Fibroblast of skin of scalp (primary cell): ENCODE measurements at regions not wholly inside any gene's neighbourhood (a gene's known extent, or its start where the extent isn't known, plus 50 kb on each side); places are given as distances from the start of the nearest gene placed in this dataset.

Source experiments
- DNase-seq: peaks from one replicate; pipeline ENCODE4 v3.0.0-alpha.2; 2013

DNA sequence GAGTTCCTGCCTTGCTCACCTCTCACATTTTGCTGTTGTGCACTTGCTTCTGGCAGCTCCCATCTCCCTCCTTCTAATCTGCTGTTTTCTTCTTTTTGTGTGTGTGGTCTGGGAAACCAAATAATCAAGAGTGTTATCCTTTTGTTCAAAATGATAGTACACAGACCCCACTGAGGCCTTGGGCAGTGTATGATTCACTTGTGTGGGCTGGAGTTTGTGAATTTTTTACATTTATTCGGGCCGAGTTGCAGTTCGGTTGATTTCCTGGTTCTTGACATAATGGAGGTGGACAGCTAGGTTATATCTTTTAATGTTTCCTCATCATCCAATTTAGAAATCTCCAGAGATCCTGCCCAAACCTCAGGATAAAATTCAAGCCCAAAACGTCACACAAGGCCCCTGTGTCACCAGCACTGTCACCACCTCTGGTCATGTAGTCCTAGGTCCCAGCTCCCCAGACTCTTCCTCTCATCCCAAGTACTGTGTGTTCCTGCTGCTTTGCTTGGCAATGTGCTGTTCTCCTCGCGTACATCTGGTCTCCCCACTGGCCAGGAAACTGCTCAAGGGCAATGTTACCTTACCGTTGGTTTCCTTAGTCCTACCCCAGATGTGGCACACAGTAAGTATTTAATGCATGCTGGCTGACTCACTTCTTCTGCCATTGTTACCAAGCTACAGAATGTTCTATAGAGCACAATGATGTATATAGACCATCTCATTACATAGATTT is 55.7 kb upstream of the PHACTR2 start:
- peak; percentile 29 for DNase-seq

GRCh38 chr6:143621159-143621873 is 56.4 kb upstream of the PHACTR2 start:
- DNase-seq = no peak

DNA sequence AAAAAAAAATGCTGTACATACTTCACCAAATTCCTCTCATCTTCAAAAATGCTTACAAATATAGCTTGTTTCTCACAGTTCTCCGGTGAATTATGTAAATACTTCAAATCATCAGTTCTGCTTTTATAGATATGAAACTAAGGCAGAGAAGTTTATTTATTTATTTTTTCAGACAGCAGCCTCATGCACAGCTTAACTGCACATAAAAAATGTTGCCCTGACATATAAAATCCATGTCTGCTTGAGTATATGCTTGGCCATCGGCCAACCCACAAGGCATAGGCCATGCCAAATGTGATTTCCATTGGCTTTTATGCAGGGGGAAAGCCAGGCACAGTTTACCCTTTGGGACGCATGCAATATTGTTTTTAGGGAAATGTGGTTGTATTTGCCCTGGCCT is 57.3 kb upstream of the PHACTR2 start:
- DNase-seq = peak; percentile 70

- no peak for DNase-seq
These were observed 57.9 kb upstream of the PHACTR2 start for GRCh38 chr6:143619824-143620401.

GRCh38 chr6:143616741-143617140 is 61.0 kb upstream of the PHACTR2 start:
- no peak for DNase-seq

- DNase-seq = no peak
These were observed 62.0 kb upstream of the PHACTR2 start for GRCh38 chr6:143615785-143616184.

DNA sequence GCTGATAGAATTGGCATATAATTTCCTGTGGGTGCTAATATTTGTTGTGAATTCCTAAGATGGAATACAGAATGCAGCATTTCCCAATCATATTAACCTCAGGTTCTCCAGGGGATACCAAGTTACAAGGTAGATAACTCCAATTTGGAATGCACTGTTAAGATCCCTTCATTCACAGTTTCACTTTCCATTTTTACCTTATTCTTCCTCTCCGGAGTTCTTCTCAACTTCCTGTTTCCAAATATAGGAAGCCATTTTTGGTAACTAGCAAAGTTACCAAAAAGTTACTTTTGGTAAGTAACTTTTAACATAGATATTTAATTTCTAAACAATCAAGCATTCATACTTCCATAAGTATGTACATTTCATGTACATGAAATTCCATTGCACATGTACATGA is 63.5 kb upstream of the PHACTR2 start:
- no peak for DNase-seq

DNA sequence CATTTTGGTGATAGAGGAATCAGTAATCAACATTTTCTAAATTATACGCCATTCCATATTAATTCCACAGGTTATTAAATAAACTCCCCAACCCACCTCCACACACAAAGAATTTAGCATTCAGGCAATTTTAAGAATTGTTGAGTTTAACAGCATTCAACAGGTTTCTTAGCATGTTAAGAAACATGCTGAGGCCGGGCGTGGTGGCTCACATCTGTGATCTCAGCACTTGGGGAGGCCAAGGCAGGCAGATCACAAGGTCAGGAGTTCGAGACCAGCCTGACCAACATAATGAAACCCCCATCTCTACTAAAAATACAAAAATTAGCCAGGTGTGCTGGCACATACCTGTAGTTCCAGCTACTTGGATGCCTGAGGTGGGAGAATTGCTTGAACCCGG is 64.0 kb upstream of the PHACTR2 start:
- DNase-seq = no peak

- DNase-seq = no peak
These were observed 65.6 kb upstream of the PHACTR2 start for GRCh38 chr6:143612186-143612585.

GRCh38 chr6:143611580-143611979 is 66.2 kb upstream of the PHACTR2 start:
- DNase-seq = no peak

- no peak for DNase-seq
These were observed 67.8 kb upstream of the PHACTR2 start for GRCh38 chr6:143609972-143610371.

DNA sequence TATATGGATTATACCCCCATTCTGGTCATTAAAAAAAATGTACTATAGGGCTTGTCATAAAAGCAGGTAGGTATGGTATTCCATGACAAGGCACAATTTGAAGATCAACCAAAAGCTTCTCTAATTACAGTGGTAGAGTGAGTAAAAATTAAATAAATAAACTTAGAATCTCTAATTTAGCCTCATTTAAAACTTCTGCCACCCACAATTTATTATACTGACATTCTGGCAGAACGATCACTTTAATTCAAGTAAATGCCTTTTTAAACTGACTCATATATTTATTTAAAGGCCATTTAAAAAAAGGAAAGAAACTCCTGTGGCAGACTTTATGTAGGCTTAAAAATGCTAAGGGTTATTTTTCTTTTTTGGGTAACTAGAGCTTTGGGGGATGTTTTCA is 68.3 kb upstream of the PHACTR2 start:
- DNase-seq = no peak

GRCh38 chr6:143608906-143609305 is 68.9 kb upstream of the PHACTR2 start:
- DNase-seq = no peak

DNA sequence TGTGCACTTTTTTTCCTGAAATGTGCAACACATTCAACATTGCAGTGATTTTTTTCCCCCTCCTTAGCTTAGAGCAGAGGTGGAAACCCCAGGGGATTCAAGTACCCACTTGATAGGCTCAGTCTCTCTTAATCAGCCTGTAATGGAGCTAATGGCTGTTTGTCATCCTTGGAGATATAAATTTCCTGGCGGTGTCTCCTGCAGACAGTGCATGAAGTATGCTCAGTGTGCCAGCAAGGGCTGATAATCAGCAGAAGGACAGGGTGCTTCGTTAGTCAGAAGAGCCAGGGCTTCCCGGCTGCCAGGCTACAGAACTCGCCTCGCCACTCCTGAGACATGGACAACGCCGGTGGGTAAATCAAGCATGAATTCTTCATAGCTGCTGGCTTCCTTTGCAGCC is 69.8 kb upstream of the PHACTR2 start:
- no peak for DNase-seq

DNA sequence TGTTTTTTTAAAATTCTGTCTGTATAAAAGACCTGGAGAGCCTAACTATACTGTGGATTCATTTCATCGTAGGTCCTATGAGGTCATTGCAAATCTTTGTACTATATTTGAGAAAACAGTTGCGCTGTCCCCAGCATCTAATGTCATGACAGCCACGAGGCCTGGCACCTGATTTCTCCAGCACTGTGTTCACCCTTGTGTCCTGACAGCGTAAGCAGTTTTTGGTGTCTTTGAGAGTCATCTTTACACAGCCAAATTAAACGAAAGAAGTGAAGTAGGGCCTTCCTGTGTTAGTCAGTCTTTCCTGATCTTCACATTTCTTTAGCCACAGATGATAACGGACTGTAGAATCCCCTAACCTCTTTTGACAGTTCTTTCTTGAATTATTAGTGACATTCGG is 70.6 kb upstream of the PHACTR2 start:
- no peak for DNase-seq

- peak; percentile 10 for DNase-seq
These were observed 71.8 kb upstream of the PHACTR2 start for GRCh38 chr6:143605906-143606521.

DNA sequence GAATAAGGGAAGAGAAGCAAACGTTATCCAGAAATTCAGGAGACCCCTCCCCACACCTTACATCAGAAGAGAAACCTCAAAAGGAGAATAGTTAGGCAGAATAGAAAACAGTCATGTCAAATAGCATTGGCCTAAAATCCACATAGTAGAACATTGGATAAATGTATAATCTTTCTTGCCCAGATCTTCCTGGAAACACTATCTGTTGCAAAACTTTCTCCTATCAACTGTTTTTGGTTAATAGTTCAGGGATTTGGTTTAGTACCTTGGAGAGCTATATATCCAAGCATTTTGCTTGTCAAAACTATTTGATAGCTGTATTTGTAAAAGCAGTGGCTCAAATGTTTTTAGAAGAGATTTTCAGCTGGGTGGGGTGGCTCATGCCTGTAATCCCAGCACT is 74.3 kb upstream of the PHACTR2 start:
- no peak for DNase-seq

DNA sequence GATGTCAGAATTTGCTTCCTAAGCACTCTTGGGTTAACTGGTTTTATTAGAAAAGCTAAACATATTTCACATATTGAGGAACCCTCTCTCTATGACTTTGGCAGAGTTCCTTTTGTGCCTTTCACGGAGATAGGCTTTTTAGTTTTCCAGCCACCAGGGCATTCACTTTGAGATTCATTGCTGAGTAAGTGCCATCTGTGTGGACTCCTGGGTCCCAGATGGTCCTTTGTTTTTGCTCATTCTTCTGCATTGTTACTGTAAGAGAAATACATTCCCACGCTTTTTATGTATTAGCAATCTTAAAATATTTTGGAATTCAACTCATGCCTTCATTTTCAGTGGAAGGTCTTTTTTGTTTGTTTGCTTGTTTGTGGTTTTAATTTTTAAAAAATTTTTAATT is 76.3 kb upstream of the PHACTR2 start:
- no peak for DNase-seq

- DNase-seq = no peak
These were observed 76.9 kb upstream of the PHACTR2 start for GRCh38 chr6:143600821-143601220.

DNA sequence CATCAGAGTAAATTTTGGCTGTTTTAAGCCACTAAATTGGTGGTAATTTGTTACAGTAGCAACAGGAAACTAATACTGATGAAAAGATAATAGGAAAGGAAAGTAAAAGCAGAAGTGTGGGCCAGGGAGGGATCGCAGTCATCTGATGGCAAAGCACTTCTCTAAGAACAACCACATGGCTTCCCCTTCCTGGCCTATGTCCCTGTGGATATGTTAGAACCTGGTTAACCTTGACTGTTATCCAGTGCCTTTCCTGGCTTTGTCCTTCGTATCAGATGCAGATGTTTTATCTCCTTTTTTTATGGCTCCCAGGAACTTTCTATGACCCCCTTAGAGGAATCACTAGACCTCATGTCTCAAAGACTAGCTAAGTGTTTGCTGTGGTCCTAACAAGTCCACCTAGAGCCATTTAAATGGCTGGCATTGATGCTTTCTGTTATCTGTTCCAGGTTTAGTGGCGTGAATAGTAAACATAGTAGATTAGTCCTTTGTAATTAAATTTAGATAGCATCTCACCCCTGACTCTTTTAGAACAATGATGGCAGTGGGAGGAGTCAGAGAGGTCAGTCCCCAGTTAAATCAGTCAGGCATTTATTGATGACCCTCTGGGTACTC is 79.2 kb upstream of the PHACTR2 start:
- DNase-seq = no peak

DNA sequence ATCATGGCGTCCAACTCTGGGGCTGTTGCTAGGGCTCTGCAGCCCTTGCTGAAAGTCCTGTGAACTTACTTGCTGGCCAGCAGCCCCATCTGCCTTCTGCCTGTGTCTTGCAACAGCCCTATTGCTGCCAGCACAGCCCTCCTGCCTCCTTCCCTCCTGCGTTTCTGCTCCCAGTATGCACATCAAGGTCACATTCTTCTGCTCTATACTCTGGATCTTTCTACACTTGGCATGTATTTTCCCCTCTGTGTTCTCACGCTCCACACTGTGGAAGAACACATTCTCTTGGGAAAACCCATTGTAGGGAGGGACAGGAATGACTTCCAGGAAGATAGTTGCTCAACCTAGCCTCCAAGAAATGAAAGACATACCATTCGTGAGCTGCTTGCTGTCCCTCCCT is 80.9 kb upstream of the PHACTR2 start:
- peak; percentile 45 for DNase-seq

DNA sequence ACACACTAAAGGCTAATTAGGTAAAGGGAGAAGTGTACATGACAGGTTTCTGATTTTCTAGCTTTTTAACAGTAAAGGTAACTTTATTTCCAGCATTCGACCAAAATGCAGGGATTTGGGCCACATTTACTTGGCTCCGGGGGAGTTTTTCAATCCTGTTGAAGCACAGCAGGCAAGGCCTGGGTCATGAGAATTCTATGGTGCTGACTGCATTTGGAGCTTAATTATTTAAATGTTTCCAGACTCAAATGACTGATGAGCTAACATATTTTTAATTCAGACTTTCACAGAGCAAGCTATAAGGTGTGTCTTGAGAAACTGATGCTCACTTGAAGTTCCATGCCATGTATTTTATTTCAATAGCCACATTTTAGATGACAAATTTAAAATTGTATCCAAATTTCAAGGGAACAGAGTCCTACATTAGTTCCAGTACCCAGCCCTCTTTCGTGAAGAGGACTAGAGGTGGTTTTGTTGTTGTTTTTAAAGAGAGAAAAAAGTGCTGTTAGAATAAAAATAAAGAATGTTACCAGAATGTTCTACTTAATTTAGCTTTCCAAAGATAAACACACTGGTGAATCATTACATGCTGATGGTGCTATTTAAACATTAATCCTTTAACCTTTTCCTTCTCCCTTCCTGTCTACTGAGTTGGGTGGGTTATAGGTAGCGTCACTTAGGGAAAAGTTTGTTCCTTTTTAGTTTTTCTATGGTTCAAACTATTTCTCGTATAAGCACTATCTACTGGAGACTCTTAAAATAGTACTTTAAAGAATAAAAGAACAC is 82.3 kb upstream of the PHACTR2 start:
- DNase-seq = no peak
